DOHH2 (cell line): ENCODE measurements at regions not wholly inside any gene's neighbourhood (a gene's known extent, or its start where the extent isn't known, plus 50 kb on each side); places are given as distances from the start of the nearest gene placed in this dataset.
"Not testable (repeated sequence)": the region's sequence is repeated elsewhere in the genome, so short reads cannot be mapped to it uniquely, and the experiment has no call there.

Experiments used
- CTCF ChIP-seq: fragments of 200-600 bp; sonication (generic); IDR thresholded peaks from one replicate; pipeline ENCODE4 v1.5.1; 2014; ENCODE audit warnings: antibody characterized with exemption, mild to moderate bottlenecking, low read depth, low read length; ENCODE audit not compliant: poor library complexity, severe bottlenecking
- EZH2phosphoT487 ChIP-seq: fragments of 200-600 bp; sonication (generic); IDR thresholded peaks from 2 replicates; pipeline ENCODE4 v1.6.1; 2017; ENCODE audit warnings: borderline replicate concordance, mild to moderate bottlenecking, antibody characterized with exemption, low read length, moderate library complexity, mixed read lengths

DNA sequence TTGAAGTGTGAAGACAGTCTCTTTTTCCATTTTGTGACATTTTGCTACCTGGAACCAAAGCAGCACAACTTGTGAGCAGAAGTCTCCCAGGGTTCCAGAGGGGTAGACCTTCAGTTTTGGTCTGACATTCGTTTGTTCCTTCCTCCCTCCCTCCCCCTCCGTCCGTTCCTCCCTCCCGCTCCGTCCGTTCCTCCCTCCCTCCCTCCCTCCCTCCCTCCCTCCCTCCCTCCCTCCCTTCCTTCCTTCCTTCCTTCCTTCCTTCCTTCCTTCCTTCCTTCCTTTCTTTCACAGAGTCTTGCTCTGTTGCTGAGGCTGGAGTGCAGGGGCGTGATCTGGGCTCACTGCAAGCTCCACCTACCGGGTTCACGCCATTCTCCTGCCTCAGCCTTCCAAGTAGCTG is 131.2 kb upstream of the MALRD1 start:
- TF ChIP-seq CTCF, EZH2phosphoT487: not testable (repeated sequence)
